HG03442 (cell line): ENCODE measurements at regions not wholly inside any gene's neighbourhood (a gene's known extent, or its start where the extent isn't known, plus 50 kb on each side); places are given as distances from the start of the nearest gene placed in this dataset.

ENCODE experiments used
- ATAC-seq: cut with Tn5 transposase; IDR thresholded peaks from one replicate; pipeline ENCODE4 v1.9.1; 2021; ENCODE audit warnings: mild to moderate bottlenecking, moderate library complexity; ENCODE audit not compliant: unreplicated experiment

GRCh38 chr10:83346266-83346910, 792.9 kb upstream of the GHITM start:
- ATAC-seq: no peak

GRCh38 chr10:83352588-83352987, 786.7 kb upstream of the GHITM start:
- ATAC-seq: no peak

- ATAC-seq: no peak
Observed at GRCh38 chr10:83354456-83354855, 784.9 kb upstream of the GHITM start.

- ATAC-seq: no peak
Observed at GRCh38 chr10:83357004-83357403, 782.3 kb upstream of the GHITM start.

- no peak for ATAC-seq
Observed at GRCh38 chr10:83357627-83358026, 781.7 kb upstream of the GHITM start.

GRCh38 chr10:83367036-83367435, 772.3 kb upstream of the GHITM start:
- ATAC-seq: no peak

GRCh38 chr10:83371696-83372490, 767.4 kb upstream of the GHITM start:
- no peak for ATAC-seq

GRCh38 chr10:83372646-83373045, 766.7 kb upstream of the GHITM start:
- ATAC-seq: no peak

- ATAC-seq: no peak
Observed at GRCh38 chr10:83373671-83374070, 765.6 kb upstream of the GHITM start.

- ATAC-seq: no peak
Observed at GRCh38 chr10:83374741-83375140, 764.6 kb upstream of the GHITM start.

- ATAC-seq: no peak
Observed at GRCh38 chr10:83375274-83375673, 764.0 kb upstream of the GHITM start.

- no peak for ATAC-seq
Observed at GRCh38 chr10:83397806-83398205, 741.5 kb upstream of the GHITM start.

GRCh38 chr10:83410570-83410969, 728.7 kb upstream of the GHITM start:
- ATAC-seq: no peak

- ATAC-seq: no peak
Observed at GRCh38 chr10:83425306-83425705, 714.0 kb upstream of the GHITM start.

GRCh38 chr10:83427101-83427500, 712.2 kb upstream of the GHITM start:
- no peak for ATAC-seq

- no peak for ATAC-seq
Observed at GRCh38 chr10:83432261-83433045, 706.9 kb upstream of the GHITM start.

GRCh38 chr10:83433705-83434104, 705.6 kb upstream of the GHITM start:
- no peak for ATAC-seq

- ATAC-seq: no peak
Observed at GRCh38 chr10:83448013-83448412, 691.3 kb upstream of the GHITM start.

- no peak for ATAC-seq
Observed at GRCh38 chr10:83458611-83459010, 680.7 kb upstream of the GHITM start.

- ATAC-seq: no peak
Observed at GRCh38 chr10:83459124-83459523, 680.2 kb upstream of the GHITM start.

- no peak for ATAC-seq
Observed at GRCh38 chr10:83469728-83470331, 669.5 kb upstream of the GHITM start.
